ENCODE measurements at regions not wholly inside any gene's neighbourhood (a gene's known extent, or its start where the extent isn't known, plus 50 kb on each side); places are given as distances from the start of the nearest gene placed in this dataset.

DNA sequence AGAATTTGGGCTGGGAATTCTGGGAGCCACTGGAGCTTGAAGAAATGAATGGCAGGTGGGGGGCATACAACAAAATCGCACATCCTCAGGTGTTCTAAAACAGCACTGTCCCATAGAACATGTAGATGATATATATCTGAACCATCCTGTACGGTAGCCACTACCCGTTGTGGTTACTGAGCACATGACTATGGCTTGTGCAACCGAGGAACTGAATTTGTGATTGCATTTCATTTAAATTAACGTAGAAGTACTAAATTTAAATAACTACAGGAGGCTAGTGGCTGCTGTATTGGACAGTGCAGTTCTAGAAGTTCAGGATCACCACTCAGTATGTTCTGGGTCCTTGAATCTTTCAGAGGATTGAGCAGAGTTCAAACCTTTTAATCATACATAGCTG, 172.4 kb downstream of the PHETA1 start:
- DNase-seq (ENCODE audit: low spot score): no peak

DNA sequence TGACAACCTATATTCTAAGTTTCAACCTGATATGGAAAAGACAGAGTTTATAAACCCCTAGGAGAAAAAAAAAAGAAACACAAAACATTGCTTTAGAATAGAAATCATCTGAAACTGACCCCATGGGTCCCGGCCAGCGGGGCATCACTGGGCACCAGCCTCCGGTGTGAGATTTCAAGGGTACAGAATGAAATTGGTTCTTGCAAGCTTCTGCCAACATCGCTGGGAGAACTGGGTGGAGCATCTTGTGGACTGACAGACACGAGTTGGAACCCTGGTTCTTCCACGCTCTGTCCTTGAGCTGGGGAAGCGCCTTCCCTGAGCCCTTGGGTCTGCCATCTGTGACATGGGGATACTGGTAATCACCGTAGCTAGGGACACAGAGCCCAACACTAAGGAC, 173.6 kb downstream of the PHETA1 start:
- no peak for DNase-seq (ENCODE audit: low spot score)

DNA sequence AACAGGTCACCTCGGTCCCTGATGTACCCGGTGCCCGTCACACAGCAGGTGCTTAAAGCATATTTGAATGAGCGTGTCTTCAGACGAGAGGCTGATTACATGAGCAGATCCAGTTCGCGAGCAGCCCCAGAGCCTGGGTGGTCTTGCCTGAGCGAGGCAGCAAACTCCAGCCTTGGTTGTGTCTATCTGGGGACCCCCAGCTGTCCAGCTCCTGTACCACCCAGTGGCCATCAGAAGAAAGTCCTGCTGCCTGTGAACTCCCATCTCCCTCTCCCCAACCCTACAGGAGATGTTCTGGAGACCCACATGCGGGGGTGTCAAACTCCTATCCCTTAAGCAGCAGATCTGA, 174.2 kb downstream of the PHETA1 start:
- no peak for DNase-seq (ENCODE audit: low spot score)

DNA sequence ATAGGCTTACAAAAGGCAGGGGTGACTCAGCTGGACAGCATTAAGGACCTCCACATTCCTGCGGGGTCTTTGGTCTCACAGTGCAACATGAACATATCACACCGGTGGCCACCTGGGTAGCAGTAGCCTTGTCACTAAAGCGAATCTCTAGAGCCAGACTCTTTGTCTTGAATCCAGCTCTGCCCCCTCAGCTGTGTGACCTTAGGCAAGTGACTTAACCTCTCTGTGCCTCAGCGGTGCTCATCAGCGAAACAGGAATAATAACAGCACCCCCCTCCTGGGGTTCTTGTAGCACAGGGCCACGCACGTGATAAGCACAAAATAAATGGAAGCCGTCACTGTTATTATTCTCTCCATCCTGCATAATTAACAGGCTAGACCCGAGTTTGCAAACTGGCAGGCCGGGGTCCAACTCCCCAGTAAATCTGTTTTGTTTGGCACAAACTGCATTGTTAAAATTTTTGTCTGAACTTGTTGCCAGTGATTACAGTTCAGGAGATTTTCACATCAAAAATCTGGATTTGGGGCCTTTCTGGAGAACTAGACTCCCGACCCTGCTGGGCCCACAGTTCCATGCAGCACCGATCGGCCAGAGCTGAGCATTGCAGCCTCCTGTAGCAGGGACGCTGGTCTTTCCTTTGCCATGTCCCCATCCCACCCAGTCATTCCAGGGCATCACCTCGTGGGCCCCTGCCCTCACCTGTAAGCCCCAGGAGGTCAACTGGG, 174.8 kb downstream of the PHETA1 start:
- DNase-seq (ENCODE audit: low spot score): no peak

DNA sequence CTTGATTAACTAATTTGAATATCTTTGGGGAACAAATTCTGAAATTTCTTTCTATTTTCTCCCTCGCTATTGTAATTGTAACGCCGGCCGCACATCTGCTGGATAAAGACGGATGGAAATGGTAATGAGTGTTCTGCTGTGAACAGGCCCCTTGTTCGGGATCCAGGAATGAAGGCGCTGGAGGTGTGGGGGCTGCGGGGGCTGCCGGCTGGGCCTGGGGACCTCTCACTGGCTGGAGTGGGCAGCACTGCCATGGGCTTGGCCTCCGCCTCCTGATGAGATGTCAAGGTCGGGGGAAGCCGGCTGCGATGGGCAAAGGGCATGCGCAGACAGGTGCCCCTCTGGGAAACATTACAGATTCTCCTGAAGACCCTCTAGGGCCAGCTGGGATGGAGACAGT, 175.4 kb downstream of the PHETA1 start:
- DNase-seq (ENCODE audit: low spot score): no peak

DNA sequence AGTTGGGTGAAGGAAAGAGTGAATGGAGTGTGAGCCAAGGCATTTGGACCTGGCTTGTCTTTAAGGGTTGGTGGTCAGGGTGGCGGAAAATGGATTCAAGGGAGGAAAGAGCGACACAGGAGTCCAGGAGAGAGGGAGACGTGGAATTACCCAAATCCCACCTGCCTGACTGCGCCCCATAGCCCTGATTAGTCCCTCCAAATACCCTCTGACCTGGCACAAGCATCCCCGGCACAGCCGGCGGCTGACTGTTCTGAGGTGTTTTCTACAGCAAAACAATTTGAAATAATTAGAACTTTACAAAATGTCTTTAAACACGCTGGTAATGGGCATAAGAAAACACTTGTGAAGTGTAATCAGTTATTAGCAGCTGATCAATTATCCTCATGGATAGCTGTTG, 175.8 kb downstream of the PHETA1 start:
- DNase-seq (ENCODE audit: low spot score): no peak

DNA sequence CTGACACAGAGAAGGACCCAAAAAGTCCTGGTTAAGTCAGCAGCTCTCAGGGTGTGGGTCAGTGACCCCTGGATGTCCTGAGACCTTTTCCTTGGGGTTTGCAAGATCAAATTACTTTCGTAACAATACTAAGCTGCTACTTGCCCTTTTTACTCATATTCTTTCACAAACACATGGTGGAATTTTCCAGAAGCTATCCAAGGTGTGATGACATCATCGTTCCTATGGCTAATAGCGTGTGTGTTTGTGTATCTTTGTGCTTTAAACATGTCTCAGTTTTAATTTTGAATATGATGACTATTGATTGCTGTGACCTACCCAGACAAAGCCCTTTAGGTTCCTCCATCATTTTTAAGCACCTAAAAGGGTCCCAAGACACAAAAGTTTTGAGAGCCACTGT, 176.2 kb downstream of the PHETA1 start:
- DNase-seq (ENCODE audit: low spot score): no peak

DNA sequence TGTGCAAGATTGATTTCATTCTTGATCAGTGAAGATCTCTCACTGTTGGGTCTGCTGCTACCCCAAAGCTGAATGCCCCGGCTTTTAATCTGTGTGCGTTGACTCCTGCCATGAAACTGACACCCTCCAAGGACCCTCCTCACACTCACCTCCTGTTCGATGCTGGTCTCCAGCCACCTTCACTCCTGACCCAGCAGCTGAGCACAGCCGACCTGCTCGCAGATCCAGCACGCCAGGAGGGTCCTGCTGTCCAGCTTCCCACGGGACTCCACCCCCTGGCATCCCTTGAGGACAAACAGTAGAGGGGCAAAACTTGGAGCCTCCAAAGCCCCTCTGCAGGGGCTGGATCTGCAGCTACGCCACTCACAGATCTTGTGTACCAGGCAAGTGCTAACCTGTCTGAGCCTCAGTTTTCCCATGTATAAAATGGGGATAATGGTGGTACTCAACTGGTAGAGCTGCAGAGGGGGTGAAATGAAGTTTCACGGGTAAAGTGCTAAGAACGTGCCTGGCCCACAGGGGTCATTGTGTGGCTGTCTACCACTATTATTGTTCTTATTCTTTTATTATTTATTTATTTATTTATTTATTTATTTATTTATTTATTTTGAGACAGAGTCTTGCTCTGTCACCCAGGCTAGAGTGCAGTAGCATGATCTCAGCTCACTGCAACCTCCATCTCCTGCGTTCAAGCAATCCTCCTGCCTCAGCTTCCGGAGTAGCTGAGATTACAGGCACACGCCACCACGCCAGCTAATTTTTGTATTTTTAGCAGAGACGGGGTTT, 178.0 kb downstream of the PHETA1 start:
- DNase-seq (ENCODE audit: low spot score): no peak

DNA sequence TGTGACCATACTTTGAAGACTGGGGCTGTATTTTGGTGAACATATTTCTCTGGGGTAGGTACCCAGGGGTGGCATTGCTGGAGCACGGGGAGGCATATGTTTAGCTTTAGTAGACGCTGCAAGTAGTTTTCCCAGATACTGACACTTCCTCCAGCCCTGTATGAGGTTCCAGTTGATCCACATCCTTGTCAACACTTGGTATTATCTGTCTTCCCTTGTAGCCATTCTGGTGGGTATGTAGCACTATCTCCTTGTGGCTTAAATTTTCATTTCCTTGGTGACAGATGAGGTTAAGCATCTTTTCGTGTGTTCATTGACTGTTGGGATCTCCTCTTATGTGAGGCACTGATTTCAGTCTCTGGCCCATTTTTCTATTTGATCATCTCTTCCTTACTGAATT, 179.1 kb downstream of the PHETA1 start:
- no peak for DNase-seq (ENCODE audit: low spot score)

DNA sequence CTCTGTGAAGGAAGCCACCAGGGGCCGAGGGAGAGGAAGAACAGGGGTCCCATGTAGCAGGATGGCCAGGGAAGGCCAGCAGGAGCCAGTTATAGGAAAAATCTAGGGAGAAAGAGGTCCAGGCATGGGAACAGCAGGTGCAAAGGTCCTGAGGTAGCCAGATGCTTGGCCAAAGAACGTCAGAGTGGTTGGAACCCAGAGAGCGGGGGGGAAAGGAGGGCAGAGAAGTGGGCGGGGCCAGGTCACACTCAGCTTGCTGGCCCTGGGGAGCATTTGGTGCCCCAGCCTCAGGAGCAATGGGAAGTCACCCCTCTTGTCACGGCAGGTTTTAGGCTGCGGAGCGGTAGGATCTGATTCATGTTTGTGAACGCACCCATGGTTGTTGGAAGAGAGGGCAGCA, 180.5 kb downstream of the PHETA1 start:
- DNase-seq (ENCODE audit: low spot score): no peak

DNA sequence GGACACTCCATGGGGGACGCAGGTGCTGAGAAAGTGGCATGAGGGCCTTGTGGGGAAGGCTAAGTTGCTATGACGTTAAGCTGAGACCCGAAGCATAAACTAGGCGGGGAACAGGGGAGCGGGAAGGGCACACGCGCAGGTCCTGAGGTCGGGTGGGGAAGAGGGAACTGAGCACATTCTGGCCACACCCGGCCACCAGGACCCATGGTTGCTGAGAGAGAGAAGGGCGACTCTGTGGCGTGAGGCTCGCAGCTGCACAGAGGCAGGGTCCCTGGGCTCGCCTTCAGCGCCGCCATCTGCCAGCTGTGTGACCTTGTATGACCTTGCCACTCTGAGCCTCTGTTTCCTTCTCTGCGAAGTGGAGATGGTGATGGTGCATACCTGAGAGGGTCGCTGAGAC, 182.5 kb downstream of the PHETA1 start:
- DNase-seq (ENCODE audit: low spot score): no peak

DNA sequence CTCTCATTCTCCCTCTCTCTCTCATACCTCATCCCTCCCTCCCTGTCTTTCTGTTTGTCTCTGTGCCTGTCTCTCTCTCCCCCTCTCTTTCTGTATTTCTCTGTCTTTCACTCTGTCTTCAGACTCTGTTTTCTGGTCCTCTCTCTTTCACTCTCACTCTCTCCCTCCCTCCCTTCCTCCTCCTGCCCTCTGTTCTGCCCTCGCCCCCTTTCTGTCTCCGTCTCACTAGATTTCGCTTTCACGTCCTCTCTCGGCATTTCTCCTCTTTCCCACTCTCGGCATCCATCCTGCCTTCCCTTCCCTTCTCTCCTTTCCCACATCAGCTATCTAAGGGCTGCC, 183.0 kb downstream of the PHETA1 start:
- DNase-seq (ENCODE audit: low spot score): no peak

DNA sequence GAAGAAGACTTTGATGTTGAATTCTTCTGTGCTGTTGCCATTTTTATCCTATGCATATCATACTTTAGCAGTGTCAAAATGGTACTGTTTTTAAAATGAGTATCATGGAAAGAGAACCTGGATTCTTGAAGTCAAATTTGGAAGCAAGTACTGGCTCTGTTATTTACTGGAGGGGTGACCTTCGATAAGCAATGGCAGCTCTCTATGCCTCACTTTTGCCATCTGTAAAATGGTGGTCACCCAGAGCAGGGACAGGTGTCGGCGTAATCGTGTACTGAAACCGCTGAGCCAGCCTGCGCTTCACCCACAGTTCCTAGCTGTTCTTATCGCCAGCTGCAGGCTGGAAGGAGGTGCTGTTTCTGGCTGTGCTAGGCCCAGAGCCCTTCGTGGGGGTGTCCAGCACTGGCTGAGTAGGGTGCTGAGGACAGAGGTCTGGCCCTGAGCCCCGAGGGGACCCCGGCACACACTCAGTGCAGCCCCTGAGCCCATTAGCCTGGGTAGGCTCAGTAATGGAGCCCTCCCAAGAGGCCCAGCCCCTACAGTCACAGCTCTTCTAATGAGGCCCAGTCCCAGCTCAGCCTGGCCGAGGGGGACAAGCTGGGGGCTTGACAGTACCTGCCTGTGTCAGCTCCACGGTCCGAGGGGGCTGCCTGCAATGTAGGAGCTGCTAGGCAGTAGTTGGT, 183.5 kb downstream of the PHETA1 start:
- no peak for DNase-seq (ENCODE audit: low spot score)

DNA sequence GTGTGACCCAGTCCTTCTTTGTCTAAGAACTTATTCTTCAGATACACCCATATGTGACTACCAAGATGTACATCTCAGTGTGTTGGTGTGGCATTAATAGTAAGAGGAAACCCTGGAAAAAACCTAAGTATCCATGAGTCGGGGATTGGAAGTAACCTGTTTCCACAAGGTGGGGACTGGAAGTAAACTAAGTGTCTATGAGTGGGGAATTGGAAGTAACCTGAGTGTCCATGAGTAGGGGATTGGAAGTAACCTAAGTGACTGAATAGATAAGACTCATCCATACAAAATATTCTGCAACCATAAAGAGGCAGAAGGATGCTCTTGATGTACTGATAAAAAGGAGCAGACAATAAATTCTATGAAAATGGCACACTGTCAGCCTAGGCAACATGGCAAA, 184.7 kb downstream of the PHETA1 start:
- no peak for DNase-seq (ENCODE audit: low spot score)

DNA sequence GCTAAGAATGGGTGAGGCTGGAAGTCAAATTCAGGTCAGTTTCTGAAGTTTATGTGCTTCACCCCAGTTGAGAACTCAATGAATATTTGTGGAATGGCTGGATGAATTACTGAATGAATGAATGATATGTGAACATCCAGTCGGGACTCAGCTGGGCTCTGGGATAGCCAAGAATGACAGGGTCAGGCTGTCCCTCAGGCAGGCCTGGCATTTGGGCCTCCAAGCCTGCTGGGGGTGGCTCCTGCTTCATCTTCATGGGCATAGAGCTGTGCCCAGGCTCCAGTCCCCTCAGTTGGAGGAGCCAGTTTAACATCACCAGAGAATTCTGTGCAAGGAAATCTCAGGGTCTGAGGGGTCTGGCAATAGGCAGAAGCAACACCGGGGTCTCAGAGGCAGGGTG, 185.8 kb downstream of the PHETA1 start:
- no peak for DNase-seq (ENCODE audit: low spot score)

DNA sequence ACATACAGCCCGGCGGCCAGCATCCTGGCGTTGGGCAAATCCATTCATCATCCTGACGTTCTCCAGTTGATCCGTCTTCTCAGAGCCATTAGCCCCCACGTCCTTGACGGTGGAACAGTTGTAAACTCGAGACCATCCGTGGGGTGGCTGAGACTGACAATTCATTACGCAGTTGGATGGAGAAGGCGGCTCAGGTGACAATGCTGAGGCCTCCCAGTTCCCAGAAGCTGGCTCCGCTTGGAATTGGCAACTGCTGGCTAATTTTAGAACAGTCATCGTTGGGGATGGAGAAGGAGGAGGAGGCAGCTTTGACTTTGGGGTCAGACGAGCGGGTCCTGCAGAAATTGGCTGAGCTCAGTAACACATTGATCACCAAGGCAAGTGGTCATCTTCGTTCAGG, 186.5 kb downstream of the PHETA1 start:
- no peak for DNase-seq (ENCODE audit: low spot score)

DNA sequence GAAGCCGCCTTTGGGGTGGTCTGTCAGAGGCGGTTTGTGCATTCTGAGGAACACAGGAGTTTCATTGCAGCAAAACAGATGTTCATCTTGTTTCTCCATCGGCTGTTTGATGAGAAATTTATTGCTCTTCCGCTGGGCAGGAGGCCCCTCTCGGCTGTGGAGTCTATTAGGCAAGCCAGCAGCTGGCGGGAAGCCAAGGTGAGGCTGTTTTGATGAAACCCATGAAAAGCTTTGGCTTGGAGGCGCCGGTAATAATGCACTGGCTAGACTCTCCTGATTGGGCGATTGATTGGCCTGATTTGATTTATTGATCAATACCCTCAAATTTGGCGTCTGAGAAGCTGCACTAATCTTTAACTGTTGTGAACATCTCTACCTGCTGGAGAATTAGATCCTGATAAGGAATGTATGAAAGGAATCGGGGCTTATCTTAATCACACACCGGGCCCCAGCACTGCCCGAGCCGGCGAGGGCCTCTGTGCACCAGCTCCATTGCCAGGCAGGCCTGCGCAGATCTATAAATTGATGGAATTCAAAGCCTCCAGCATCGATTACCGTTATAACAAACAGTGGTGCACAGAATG, 187.7 kb downstream of the PHETA1 start:
- no peak for DNase-seq (ENCODE audit: low spot score)

DNA sequence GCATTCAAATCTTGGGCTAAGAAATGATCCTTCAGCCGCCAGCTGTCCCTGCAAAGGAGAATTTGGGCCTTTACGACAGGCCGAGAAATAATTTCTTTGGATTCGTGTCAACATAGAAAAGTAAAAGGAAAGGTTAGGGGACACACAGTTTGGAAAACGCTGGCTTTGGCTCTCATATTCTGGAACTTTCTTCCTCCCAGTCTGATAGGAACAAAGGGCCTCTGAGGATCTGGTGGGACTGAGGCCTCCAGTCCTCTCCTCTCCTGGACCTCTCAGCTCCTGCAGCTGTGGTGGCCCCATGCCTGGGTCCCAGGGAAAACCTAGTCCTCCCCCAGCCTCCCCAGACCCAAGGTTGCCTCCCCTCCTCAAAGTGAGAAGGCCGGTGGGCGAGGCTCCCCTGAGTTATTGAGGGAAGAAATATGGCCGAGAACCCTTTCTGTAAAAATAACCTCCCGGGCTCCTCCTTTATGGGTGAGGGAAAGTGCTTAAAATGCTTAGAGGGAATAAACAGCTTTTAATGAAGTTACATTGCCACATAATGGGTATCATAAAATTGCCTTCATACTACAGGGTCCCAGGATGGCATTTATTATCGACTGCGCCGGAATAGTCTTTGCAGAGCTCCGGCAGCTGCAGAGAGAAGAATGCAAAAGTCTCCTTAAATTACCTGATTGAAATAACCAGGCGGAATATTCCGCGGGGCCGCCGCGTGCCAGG, 188.3 kb downstream of the PHETA1 start:
- no peak for DNase-seq (ENCODE audit: low spot score)

DNA sequence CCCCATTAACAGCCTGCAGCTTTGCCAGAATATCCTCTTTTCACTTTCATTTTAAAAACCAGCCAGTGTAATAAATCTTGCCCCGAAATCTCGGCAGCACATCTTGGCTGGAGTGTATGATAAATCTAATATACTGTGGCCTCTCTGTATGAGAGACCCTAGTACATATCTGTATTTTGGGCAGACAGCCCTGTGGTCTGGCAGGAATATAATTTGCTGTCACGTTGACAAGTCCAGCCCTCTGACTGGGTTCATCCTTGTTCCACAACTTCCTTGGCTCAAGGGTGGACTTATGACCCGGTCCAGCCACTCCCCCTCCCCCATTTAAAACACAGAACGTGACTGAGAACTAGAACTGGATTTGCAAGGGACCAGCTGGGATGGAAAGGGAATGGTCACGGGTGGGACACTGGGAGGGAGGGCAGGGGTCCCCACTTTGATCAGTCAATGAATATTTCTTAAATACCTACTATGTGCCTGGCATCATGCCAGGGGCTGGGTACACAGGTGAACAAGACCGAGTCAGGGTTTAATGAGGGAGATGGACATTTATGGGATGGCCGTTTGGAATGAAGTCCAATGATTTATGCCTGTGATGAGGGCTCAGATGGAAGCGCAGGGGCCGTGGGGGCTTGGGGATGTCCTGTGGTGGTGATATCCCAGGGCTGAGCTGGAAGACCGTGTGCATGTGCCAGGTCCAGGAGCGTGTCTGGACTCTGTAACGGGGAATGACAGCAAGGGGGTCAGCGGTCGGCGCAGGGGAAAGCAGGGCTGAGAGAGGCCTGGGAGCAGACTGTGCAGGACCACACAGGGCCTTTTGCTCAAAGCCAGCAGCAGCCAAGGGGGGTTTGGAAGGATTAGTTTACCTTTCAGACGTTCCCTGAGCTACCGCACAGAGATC, 190.5 kb downstream of the PHETA1 start:
- DNase-seq (ENCODE audit: low spot score): no peak

DNA sequence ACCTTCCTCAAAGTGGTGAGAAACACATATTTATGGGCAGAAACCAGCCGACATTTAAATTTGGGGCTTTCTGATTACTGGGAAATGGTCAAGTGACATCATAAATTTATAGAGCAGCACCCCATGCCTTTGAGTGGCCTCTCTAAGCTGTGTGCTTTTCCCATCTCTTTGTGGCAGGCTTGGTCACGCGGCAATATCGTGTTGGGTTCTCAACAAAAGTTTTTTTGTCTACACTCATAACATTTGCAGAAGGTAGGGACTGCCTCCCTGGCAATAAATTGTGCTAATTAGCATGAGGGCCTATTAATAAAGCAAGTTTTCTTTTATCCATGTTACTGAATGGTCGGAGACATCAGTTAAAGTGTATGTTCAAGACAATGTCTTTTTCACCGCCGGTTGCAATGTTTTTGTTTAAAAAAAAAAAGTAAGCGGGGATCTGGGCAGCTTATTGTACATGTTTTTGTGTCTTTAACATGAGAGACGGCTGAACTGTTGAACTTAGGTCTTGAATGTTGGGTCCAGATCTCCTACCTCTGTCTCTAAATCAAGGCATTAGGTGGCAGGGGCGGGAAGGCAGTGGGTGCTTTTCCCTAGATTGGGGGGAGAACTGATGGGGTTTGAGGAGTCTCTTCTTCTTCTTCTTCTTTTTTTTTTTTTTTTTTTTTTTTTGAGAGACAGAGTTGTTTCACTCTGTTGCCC, 193.3 kb downstream of the PHETA1 start:
- DNase-seq (ENCODE audit: low spot score): no peak

DNA sequence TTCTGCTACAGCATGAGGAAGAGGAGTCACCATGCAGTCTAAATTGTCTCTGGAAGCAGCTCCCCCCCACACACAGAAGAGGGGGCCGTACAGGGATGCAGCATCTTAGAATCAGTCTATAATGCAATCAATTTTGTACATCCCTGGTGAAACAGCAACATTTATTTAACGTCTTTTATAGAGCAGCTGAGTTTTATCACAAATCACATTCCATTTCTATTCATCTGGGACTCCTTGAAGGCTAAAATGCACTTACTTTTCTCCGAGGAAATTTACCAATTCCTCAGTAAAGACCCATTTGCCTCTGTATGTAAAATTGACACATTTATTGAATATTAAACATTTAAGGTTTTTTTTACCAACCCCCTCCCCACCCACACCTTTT, 193.9 kb downstream of the PHETA1 start:
- no peak for DNase-seq (ENCODE audit: low spot score)

Measured in AG08395 (cell line).